ENCODE measurements at regions not wholly inside any gene's neighbourhood (a gene's known extent, or its start where the extent isn't known, plus 50 kb on each side); places are given as distances from the start of the nearest gene placed in this dataset.
"Not testable (repeated sequence)": the region's sequence is repeated elsewhere in the genome, so short reads cannot be mapped to it uniquely, and the experiment has no call there.

GRCh38 chr2:37722971-37723370 lies 51.5 kb upstream of the CDC42EP3 start:
- H3K4me1 ChIP-seq; H3K9me3 ChIP-seq; H3K4me3 ChIP-seq; H3K27me3 ChIP-seq (ENCODE audit: low read depth); H3K36me3 ChIP-seq (replicated peaks); in situ Hi-C loops (cut with MboI; ENCODE audit: low sequenced_read_pairs); DNase-seq (ENCODE audit: low spot score in 2 of 2): not testable (repeated sequence)

- H3K4me1 ChIP-seq = peaks cover 12% of the 10 kb centered on the region
- no peaks in the 10 kb centered on the region for H3K36me3 ChIP-seq (replicated peaks)
- in situ Hi-C loops (cut with MboI; ENCODE audit: low sequenced_read_pairs) = no loop called here
Measured at GRCh38 chr2:37730037-37730818, 58.8 kb upstream of the CDC42EP3 start.

GRCh38 chr2:37732412-37732811 lies 61.0 kb upstream of the CDC42EP3 start:
- H3K36me3 ChIP-seq (replicated peaks); in situ Hi-C loops (cut with MboI; ENCODE audit: low sequenced_read_pairs); H3K4me3 ChIP-seq; H3K9me3 ChIP-seq; H3K27me3 ChIP-seq (ENCODE audit: low read depth); DNase-seq (ENCODE audit: low spot score in 2 of 2): not testable (repeated sequence)
- peaks cover 12% of the 10 kb centered on the region for H3K4me1 ChIP-seq

More at GRCh38 chr2:37730037-37730818, 58.8 kb upstream of the CDC42EP3 start:
- Histone ChIP-seq H3K9me3 (no peaks in the 10 kb centered on the region; the same call in 1 of the 2 replicates), H3K27me3 (ENCODE audit: low read depth) (no peaks in the 10 kb centered on the region), H3K4me3 (no peak overlapping the region)
- DNase-seq (ENCODE audit: low spot score in 2 of 2) = no peak

- in situ Hi-C loops (cut with MboI; ENCODE audit: low sequenced_read_pairs) = no loop called here
- Histone ChIP-seq H3K9me3 (no peaks in the 10 kb centered on the region), H3K27me3 (ENCODE audit: low read depth) (no peaks in the 10 kb centered on the region), H3K4me1 (peaks cover 12% of the 10 kb centered on the region), H3K36me3 (replicated peaks) (no peaks in the 10 kb centered on the region), H3K4me3 (no peak overlapping the region)
- DNase-seq (ENCODE audit: low spot score in 2 of 2) = peak in 1 of 2 experiments; percentile 55
Measured at GRCh38 chr2:37733251-37733650, 61.8 kb upstream of the CDC42EP3 start.

GRCh38 chr2:37733955-37734354 lies 62.5 kb upstream of the CDC42EP3 start:
- H3K9me3 ChIP-seq; DNase-seq (ENCODE audit: low spot score in 2 of 2); H3K4me3 ChIP-seq; H3K27me3 ChIP-seq (ENCODE audit: low read depth); H3K36me3 ChIP-seq (replicated peaks); in situ Hi-C loops (cut with MboI; ENCODE audit: low sequenced_read_pairs): not testable (repeated sequence)
- peaks cover 12% of the 10 kb centered on the region for H3K4me1 ChIP-seq

- H3K9me3 ChIP-seq; DNase-seq (ENCODE audit: low spot score in 2 of 2); H3K36me3 ChIP-seq (replicated peaks); H3K4me3 ChIP-seq; in situ Hi-C loops (cut with MboI; ENCODE audit: low sequenced_read_pairs); H3K27me3 ChIP-seq (ENCODE audit: low read depth): not testable (repeated sequence)
- peaks cover 12% of the 10 kb centered on the region for H3K4me1 ChIP-seq
Measured at GRCh38 chr2:37734891-37735523, 63.6 kb upstream of the CDC42EP3 start.

- H3K4me3 ChIP-seq; H3K27me3 ChIP-seq (ENCODE audit: low read depth); in situ Hi-C loops (cut with MboI; ENCODE audit: low sequenced_read_pairs); H3K36me3 ChIP-seq (replicated peaks); DNase-seq (ENCODE audit: low spot score in 2 of 2); H3K9me3 ChIP-seq: not testable (repeated sequence)
- H3K4me1 ChIP-seq = peaks cover 12% of the 10 kb centered on the region
Measured at GRCh38 chr2:37735524-37735910, 64.1 kb upstream of the CDC42EP3 start.

GRCh38 chr2:37737507-37737906 lies 66.1 kb upstream of the CDC42EP3 start:
- Histone ChIP-seq H3K4me1 (peaks cover 12% of the 10 kb centered on the region), H3K9me3 (no peaks in the 10 kb centered on the region), H3K27me3 (ENCODE audit: low read depth) (no peaks in the 10 kb centered on the region), H3K36me3 (replicated peaks) (no peaks in the 10 kb centered on the region), H3K4me3 (no peak overlapping the region)
- no peak for DNase-seq (ENCODE audit: low spot score in 2 of 2)
- in situ Hi-C loops (cut with MboI; ENCODE audit: low sequenced_read_pairs) = no loop called here

GRCh38 chr2:37738266-37738885 lies 66.9 kb upstream of the CDC42EP3 start:
- DNase-seq (ENCODE audit: low spot score in 2 of 2) = no peak
- no peak overlapping the region for H3K4me3 ChIP-seq
- in situ Hi-C loops (cut with MboI; ENCODE audit: low sequenced_read_pairs) = no loop called here
- H3K27me3 ChIP-seq (ENCODE audit: low read depth) = no peaks in the 10 kb centered on the region
- no peaks in the 10 kb centered on the region for H3K36me3 ChIP-seq (replicated peaks)
- peaks cover 4% of the 10 kb centered on the region; the same call in 1 of the 2 replicates for H3K4me1 ChIP-seq
- H3K9me3 ChIP-seq = no peaks in the 10 kb centered on the region

- in situ Hi-C loops (cut with MboI; ENCODE audit: low sequenced_read_pairs) = no loop called here
Measured at GRCh38 chr2:37739153-37739552, 67.7 kb upstream of the CDC42EP3 start.

GRCh38 chr2:37740164-37740739 lies 68.8 kb upstream of the CDC42EP3 start:
- DNase-seq (ENCODE audit: low spot score in 2 of 2) = no peak
- no peaks in the 10 kb centered on the region for H3K9me3 ChIP-seq
- H3K27me3 ChIP-seq (ENCODE audit: low read depth) = no peaks in the 10 kb centered on the region
- H3K4me3 ChIP-seq = no peak overlapping the region
- in situ Hi-C loops (cut with MboI; ENCODE audit: low sequenced_read_pairs) = no loop called here
- no peaks in the 10 kb centered on the region for H3K36me3 ChIP-seq (replicated peaks)
- H3K4me1 ChIP-seq = no peaks in the 10 kb centered on the region

More at GRCh38 chr2:37739153-37739552, 67.7 kb upstream of the CDC42EP3 start:
- no peak overlapping the region for H3K4me3 ChIP-seq
- no peaks in the 10 kb centered on the region; the same call in 1 of the 2 replicates for H3K4me1 ChIP-seq
- no peak for DNase-seq (ENCODE audit: low spot score in 2 of 2)
- H3K36me3 ChIP-seq (replicated peaks) = no peaks in the 10 kb centered on the region
- H3K27me3 ChIP-seq (ENCODE audit: low read depth) = no peaks in the 10 kb centered on the region
- no peaks in the 10 kb centered on the region for H3K9me3 ChIP-seq

GRCh38 chr2:37742286-37742685 lies 70.8 kb upstream of the CDC42EP3 start:
- Histone ChIP-seq H3K4me3 (no peak overlapping the region), H3K36me3 (replicated peaks) (no peaks in the 10 kb centered on the region), H3K27me3 (ENCODE audit: low read depth) (no peaks in the 10 kb centered on the region), H3K4me1 (no peaks in the 10 kb centered on the region), H3K9me3 (no peaks in the 10 kb centered on the region)
- no peak for DNase-seq (ENCODE audit: low spot score in 2 of 2)
- in situ Hi-C loops (cut with MboI; ENCODE audit: low sequenced_read_pairs) = no loop called here

- DNase-seq (ENCODE audit: low spot score in 2 of 2) = no peak
- in situ Hi-C loops (cut with MboI; ENCODE audit: low sequenced_read_pairs) = no loop called here
Measured at GRCh38 chr2:37744010-37744409, 72.6 kb upstream of the CDC42EP3 start.

GRCh38 chr2:37744961-37745360 lies 73.5 kb upstream of the CDC42EP3 start:
- H3K27me3 ChIP-seq (ENCODE audit: low read depth); H3K9me3 ChIP-seq; in situ Hi-C loops (cut with MboI; ENCODE audit: low sequenced_read_pairs); DNase-seq (ENCODE audit: low spot score in 2 of 2); H3K36me3 ChIP-seq (replicated peaks); H3K4me3 ChIP-seq; H3K4me1 ChIP-seq: not testable (repeated sequence)

More at GRCh38 chr2:37744010-37744409, 72.6 kb upstream of the CDC42EP3 start:
- H3K4me3 ChIP-seq = no peak overlapping the region
- no peaks in the 10 kb centered on the region for H3K9me3 ChIP-seq
- H3K27me3 ChIP-seq (ENCODE audit: low read depth) = no peaks in the 10 kb centered on the region
- H3K36me3 ChIP-seq (replicated peaks) = no peaks in the 10 kb centered on the region
- H3K4me1 ChIP-seq = no peaks in the 10 kb centered on the region

Data from HAP-1 (cell line).